HG03060 (cell line): ENCODE measurements at regions not wholly inside any gene's neighbourhood (a gene's known extent, or its start where the extent isn't known, plus 50 kb on each side); places are given as distances from the start of the nearest gene placed in this dataset.

Experiments
- ATAC-seq: cut with Tn5 transposase; IDR thresholded peaks from one replicate; pipeline ENCODE4 v1.9.1; 2021; ENCODE audit warnings: low read depth, moderate number of reproducible peaks; ENCODE audit not compliant: unreplicated experiment

DNA sequence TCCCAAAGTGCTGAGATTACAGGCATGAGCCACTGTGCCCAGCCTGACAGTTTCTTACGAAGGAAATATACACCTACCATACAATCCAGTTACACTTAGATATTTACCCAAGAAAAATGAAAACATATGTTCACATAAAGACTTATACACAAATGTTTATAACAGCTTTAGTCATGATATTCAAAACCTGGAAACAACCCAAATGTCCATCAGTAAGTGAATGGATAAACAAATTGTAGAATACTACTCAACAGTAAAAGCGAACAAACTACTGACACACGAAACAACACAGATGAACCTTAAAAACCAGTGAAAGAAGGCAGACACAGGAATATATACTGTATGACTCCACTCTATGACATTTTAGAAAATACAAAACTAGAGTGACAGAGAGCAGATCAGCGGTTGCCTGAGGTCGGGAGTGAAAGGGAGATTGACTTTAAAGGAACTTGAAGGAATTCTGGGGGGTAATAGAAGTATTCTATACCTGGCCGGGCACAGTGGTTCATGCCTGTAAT, 83.6 kb downstream of the SPRING1 start:
- no peak for ATAC-seq

- no peak for ATAC-seq
Measured at GRCh38 chr12:116651089-116651488, 86.8 kb downstream of the SPRING1 start.

- no peak for ATAC-seq
Measured at GRCh38 chr12:116650585-116651087, 87.2 kb downstream of the SPRING1 start.

DNA sequence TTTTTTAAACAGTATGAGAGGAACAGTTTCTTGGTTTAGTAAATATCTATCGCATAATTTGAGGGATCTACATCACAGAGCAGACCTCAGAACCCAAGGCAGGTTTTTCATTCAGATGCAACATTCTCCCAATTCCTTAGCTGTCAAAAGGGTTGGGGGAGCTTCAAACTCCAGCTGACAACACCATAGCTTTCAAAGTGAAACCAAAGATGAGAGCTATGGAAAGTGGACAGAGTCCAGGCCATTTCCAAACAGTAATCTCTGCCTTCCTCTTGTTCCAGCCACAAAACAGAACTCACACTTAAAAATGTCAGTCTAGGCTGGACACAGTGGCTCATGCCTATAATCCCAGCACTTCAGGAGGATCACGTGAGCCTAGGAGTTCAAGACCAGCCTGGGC, 87.8 kb downstream of the SPRING1 start:
- no peak for ATAC-seq

DNA sequence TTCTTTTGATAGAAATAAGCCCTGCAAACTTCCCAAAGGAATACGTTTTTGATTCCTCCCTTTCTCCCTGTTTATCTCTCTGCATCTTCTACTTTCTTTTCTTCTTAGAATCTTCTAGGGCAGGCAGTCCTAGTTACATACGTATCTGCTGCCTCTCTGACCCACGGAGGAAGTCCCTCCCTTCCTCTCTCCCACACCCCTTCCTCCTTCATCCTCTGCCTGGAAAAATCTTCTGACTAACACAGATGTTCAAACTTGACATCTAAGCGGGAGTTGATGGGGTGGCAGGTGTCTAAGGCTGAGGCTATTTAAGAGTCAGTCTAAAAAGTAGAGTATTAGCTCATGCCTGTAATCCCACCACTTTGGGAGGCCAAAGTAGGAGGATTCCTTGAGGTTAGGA, 88.6 kb downstream of the MAP1LC3B2 start:
- no peak for ATAC-seq

DNA sequence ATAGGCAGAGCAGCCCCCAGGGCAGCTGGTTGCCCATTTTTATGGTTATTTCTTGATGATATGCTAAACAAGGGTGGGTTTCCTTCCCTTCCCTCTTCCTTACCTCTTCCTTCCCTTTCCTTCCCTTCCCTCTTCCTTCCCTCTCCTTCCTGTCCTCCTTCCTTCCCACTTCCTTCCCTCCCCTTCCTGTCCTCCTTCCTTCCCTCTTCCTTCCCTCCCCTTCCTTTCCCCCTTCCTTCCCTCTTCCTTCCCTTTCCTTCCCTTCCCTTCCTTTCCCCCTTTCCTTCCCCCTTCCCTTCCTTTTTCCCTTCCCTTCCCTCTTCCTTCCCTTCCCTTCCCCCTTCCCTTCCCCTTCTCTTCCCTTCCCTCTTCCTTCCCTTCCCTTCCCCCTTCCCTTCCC, 87.7 kb downstream of the MAP1LC3B2 start:
- no peak for ATAC-seq

DNA sequence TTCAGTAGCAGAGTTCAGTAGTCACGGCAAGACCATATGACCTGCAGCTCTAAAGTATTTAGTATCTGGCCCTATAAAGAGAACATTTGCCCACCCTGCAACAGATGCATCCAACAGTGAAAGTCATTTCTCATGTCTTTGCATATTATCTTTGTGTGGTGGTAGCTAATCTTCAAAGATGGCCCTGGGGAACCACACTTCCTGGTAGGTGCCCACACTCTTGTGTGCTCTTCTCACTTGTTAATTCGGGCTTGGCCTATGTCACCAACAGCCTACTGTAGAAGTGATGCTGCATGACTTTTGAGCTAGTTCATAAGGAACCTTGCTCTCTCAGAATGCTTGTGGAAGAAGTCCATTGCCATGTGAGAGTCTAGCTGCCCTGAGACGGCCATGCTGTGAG, 85.6 kb downstream of the MAP1LC3B2 start:
- no peak for ATAC-seq

DNA sequence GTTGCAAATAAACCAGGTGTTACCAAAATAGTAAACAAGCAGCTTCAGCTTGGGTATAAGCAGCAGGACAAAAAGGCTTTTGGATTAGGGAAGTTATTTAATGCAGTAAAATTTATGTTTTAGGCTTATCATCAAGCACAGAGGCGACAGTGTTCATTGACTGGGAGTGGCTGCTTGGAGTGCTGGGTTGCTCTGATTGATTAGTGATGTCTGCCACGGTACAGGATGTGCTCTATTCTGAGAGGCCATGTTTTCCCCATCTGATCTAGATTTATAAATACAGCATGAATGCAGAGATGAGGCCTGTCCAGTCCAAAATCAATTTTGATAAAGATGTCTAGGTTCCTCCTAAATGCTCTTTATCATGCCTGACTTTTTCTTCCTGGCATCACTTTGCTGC, 83.5 kb downstream of the MAP1LC3B2 start:
- ATAC-seq, result no peak

DNA sequence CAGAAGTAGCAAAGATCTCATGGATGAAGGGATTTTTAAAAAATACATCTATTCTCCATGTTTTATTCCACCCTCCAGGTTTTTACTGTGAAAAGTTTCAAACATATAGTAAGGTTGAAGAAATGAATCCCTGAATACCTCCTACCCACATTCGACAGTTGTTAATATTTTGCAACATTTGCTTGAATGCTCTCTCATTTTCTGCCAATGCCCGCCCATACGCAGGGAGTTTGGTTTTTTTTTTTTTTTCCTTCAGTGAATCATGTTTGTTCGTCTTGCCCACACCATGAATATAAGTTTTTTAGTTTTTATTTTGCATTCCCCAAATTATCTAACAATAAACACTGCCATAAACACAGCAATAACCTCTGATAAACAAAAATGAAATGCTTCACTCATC, 82.9 kb downstream of the MAP1LC3B2 start:
- no peak for ATAC-seq

DNA sequence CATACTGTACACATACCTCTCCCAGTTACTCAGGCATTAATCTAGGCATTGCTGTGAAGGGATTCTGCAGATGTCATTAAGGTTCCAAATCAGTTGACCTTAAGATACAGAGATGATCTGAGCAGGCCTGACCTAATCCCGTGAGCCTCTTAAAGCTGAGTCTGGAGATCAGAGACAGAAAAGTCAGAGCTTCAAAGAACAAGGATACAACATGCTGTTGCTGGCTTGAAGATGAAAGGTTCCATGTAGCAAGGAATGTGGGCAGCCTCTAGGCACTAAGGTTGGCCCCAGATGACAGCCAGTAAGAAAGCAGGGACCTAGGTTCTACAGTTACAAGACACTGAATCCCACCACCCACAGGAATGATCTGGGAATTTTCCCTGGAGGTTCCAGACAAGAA, 81.1 kb downstream of the MAP1LC3B2 start:
- ATAC-seq, result no peak

GRCh38 chr12:116639765-116640164, 80.6 kb downstream of the MAP1LC3B2 start:
- ATAC-seq, result no peak

GRCh38 chr12:116638376-116638775, 79.2 kb downstream of the MAP1LC3B2 start:
- no peak for ATAC-seq

DNA sequence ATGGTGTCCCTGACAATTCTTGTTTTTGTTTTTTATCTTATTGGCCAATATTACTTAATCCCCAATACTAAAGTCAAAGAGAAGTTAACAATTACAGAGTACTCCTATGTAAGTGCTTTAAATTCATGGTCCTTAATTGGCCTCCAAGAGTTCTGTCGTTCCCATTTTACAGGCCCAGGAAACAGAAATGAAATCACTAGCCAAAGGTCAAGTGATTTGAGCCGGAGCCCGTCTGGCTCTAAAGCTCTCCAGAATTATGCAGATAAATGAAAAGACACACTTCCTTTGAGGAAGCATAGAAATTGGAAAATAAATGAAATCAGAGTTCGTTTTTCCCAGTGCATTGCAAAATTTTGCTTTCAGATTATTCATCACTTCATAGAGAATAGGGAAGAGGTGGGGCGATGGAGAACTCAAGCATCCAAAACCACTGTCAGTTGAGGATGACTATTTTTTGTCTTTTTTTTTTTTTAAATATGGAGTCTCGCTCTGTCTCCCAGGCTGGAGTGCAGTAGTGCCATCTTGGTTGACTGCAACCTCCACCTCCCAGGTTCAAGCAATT, 78.5 kb downstream of the MAP1LC3B2 start:
- ATAC-seq, result no peak

DNA sequence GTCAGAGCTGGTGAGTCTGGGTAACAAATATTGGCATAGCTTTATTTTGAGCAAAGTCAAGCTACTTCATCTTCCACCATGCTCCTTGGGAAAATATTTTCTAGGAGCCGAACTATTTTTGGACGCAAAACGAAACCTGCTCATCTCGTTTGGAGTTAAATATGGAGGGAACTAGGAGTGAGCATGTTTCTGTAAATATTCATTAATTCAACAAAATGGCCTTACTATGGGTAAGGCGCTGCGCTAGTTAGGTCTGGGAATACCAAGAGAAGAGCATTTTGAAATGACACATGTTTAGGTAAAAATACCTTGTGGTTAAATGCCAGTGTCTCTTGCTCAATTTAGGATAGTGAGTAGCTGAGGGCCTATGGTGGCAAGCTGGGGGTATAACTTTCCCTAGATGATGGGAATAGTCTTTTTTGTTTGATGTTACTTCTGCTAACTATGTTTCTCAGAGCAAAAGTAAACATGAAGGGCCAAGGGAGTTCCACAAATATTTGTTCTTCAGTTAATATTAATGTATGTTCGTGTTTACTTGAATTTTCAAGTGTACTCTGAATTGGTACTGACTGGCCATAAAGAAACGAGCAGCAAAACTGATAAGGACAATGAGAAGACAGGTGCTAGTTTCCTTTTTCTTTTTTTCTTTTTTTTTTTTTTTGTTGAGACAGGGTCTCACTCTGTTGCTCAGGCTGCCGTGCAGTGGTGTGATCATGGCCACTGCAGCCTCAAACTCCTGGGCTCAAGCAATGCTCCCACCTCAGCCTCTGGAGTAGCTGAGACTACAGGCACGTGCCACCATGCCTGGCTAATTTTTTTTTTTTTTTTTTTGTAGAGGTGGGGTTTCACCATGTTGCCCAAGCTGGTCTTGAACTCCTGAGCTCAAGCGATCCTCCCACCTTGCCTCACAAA, 77.7 kb downstream of the MAP1LC3B2 start:
- ATAC-seq, result no peak

- no peak for ATAC-seq
Measured at GRCh38 chr12:116635487-116635886, 76.3 kb downstream of the MAP1LC3B2 start.

- no peak for ATAC-seq
Measured at GRCh38 chr12:116633476-116633875, 74.3 kb downstream of the MAP1LC3B2 start.

GRCh38 chr12:116631619-116632018, 72.4 kb downstream of the MAP1LC3B2 start:
- ATAC-seq, result no peak

GRCh38 chr12:116630762-116631161, 71.6 kb downstream of the MAP1LC3B2 start:
- no peak for ATAC-seq

DNA sequence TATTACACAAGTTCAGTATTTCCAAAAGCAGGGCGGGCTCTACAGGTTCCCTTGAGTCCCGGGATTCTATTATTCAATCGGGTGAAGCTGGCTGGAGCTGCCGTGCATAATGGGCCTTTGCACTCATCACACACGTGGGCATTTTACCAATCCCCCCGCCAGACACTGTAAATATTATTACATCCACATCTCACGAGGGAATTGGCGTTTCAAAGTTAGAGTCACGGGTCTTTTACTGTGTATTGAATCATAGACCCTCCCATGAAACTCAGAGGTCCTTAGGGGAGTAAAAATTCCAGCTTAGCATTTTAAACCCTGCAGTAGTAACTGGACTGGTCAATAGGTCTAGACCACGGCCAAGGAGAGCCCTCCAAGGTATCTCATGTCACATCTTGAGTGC, 70.3 kb downstream of the MAP1LC3B2 start:
- ATAC-seq, result no peak

- no peak for ATAC-seq
Measured at GRCh38 chr12:116628989-116629388, 69.8 kb downstream of the MAP1LC3B2 start.

DNA sequence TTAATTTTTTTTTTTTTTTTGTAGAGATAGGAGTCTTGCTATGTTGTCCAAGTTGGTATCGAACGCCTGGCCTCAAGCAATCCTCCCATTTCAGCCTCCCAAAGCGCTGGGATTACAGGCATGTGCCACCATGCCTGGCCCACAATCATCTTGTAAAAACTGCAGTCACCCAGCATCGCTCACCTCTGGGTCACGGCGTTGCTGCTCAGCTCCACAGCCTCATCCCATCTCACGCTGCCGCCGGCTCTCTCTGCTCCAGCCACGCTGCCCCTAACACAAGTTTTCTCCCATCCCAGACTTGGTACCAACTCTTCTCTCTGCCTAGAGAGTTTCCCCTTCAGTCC, 69.2 kb downstream of the MAP1LC3B2 start:
- ATAC-seq, result no peak
